ENCODE measurements at regions not wholly inside any gene's neighbourhood (a gene's known extent, or its start where the extent isn't known, plus 50 kb on each side); places are given as distances from the start of the nearest gene placed in this dataset.

- TF ChIP-seq SMC3 (IDR thresholded peaks at IDR 0.05; ENCODE audit: low read depth, low read length) (no peak), POLR2A (IDR thresholded peaks at IDR 0.05; ENCODE audit: low read depth, low read length) (no peak), CTCF (conservative IDR thresholded peaks at IDR 0.05; ENCODE audit: low read depth, low read length) (no peak), BHLHE40 (IDR thresholded peaks at IDR 0.05; ENCODE audit: low read depth, low read length) (no peak), MXI1 (IDR thresholded peaks at IDR 0.05; ENCODE audit: borderline replicate concordance, low read depth, low read length) (no peak), RAD21 (IDR thresholded peaks at IDR 0.05; ENCODE audit: low read length) (no peak), CHD1 (IDR thresholded peaks at IDR 0.05; ENCODE audit: low read depth, low read length) (no peak), MAFK (IDR thresholded peaks at IDR 0.05; ENCODE audit: low read depth, low read length) (no peak), CEBPB (IDR thresholded peaks at IDR 0.05; ENCODE audit: low read depth, low read length) (no peak), USF2 (IDR thresholded peaks at IDR 0.05; ENCODE audit: low read depth, low read length) (no peak), RCOR1 (IDR thresholded peaks at IDR 0.05; ENCODE audit: insufficient replicate concordance, low read length) (no peak), MAZ (IDR thresholded peaks at IDR 0.05; ENCODE audit: borderline replicate concordance, low read depth, low read length) (no peak)
Observed at GRCh38 chr5:71828291-71829040, 109.4 kb downstream of the CARTPT start.

All from IMR-90 (cell line).